MM.1S (cell line): ENCODE measurements at regions not wholly inside any gene's neighbourhood (a gene's known extent, or its start where the extent isn't known, plus 50 kb on each side); places are given as distances from the start of the nearest gene placed in this dataset.

ENCODE experiments used
- DNase-seq: peaks from one replicate; pipeline ENCODE4 v3.0.0-alpha.2; 2015
- H2AFZ ChIP-seq: fragments of 300-600 bp; sonication (generic); 2 replicates; pipeline ENCODE4 v1.6.0; 2016; ENCODE audit warnings: antibody characterized with exemption, low read length
- H3F3A ChIP-seq: fragments of 300-600 bp; sonication (generic); 2 replicates; pipeline ENCODE4 v1.6.1; 2016; ENCODE audit warnings: mild to moderate bottlenecking, antibody characterized with exemption, low read length, moderate library complexity, mixed read lengths; ENCODE audit not compliant: insufficient read depth
- H3K27ac ChIP-seq: fragments of 300-600 bp; sonication (generic); 2 replicates; pipeline ENCODE4 v1.5.1; 2016; ENCODE audit warnings: mild to moderate bottlenecking, low read length
- H3K27me3 ChIP-seq: fragments of 300-600 bp; sonication (generic); replicated peaks from 2 replicates; pipeline ENCODE4 v1.6.0; 2016; ENCODE audit warnings: low read length; ENCODE audit not compliant: insufficient read depth
- H3K36me3 ChIP-seq: fragments of 300-600 bp; sonication (generic); replicated peaks from 2 replicates; pipeline ENCODE4 v1.6.1; 2016; ENCODE audit warnings: mild to moderate bottlenecking, low read length, mixed read lengths; ENCODE audit not compliant: insufficient read depth
- H3K4me1 ChIP-seq: fragments of 300-600 bp; sonication (generic); 2 replicates; pipeline ENCODE4 v1.6.1; 2016; ENCODE audit warnings: low read length, mixed read lengths
- H3K4me2 ChIP-seq: fragments of 300-600 bp; sonication (generic); 2 replicates; pipeline ENCODE4 v1.6.0; 2016; ENCODE audit warnings: low read depth, low read length
- H3K4me3 ChIP-seq: fragments of 300-600 bp; sonication (generic); 2 replicates; pipeline ENCODE4 v1.5.1; 2016; ENCODE audit warnings: low read length, mixed read lengths
- H3K79me2 ChIP-seq: fragments of 300-600 bp; sonication (generic); 2 replicates; pipeline ENCODE4 v1.6.1; 2016; ENCODE audit warnings: mixed run types, low read length, mixed read lengths
- H3K9ac ChIP-seq: fragments of 300-600 bp; sonication (generic); 2 replicates; pipeline ENCODE4 v1.6.1; 2016; ENCODE audit warnings: low read length, mixed read lengths
- H3K9me2 ChIP-seq: fragments of 300-600 bp; sonication (generic); replicated peaks from 2 replicates; pipeline ENCODE4 v1.6.1; 2016; ENCODE audit warnings: mild to moderate bottlenecking, low read length, mixed read lengths; ENCODE audit not compliant: insufficient read depth
- H3K9me3 ChIP-seq: fragments of 300-600 bp; sonication (generic); replicated peaks from 2 replicates; pipeline ENCODE4 v1.6.1; 2016; ENCODE audit warnings: mild to moderate bottlenecking, low read length, mixed read lengths; ENCODE audit not compliant: insufficient read depth
- H4K20me1 ChIP-seq: fragments of 300-600 bp; sonication (generic); 2 replicates; pipeline ENCODE4 v1.6.1; 2016; ENCODE audit warnings: mild to moderate bottlenecking, low read length, moderate library complexity, mixed read lengths; ENCODE audit not compliant: insufficient read depth
- EZH2 ChIP-seq: fragments of 300-600 bp; sonication (generic); optimal IDR thresholded peaks from 2 replicates; pipeline ENCODE3; 2017; ENCODE audit warnings: low read depth, mild to moderate bottlenecking, antibody characterized with exemption, low read length, mixed read lengths
- EZH2phosphoT487 ChIP-seq: fragments of 300-600 bp; sonication (generic); IDR thresholded peaks from 2 replicates; pipeline ENCODE4 v1.6.1; 2018; ENCODE audit warnings: antibody characterized with exemption, low read length
- TF ChIP-seq, protein P1 (sequence below): fragments of 300-600 bp; sonication (generic); IDR thresholded peaks from 2 replicates; pipeline ENCODE4 v1.5.1; 2016; ENCODE audit warnings: antibody characterized with exemption, low read length, mixed read lengths

- no peak overlapping the region for H3K27ac ChIP-seq
- no peaks in the 10 kb centered on the region for H3K79me2 ChIP-seq
- H3K9ac ChIP-seq, result no peak overlapping the region
- no peak overlapping the region for H3K4me3 ChIP-seq
- H3K36me3 ChIP-seq, result no peaks in the 10 kb centered on the region
- H3K4me1 ChIP-seq, result no peaks in the 10 kb centered on the region
- no peak overlapping the region for H3K4me2 ChIP-seq
- no peak overlapping the region for H2AFZ ChIP-seq
- no peaks in the 10 kb centered on the region for H3K9me2 ChIP-seq
- no peaks in the 10 kb centered on the region for H3F3A ChIP-seq
- no peak for DNase-seq
- no peaks in the 10 kb centered on the region for H4K20me1 ChIP-seq
- H3K27me3 ChIP-seq, result no peaks in the 10 kb centered on the region
- TF ChIP-seq EZH2 (no peak), EZH2phosphoT487 (no peak)
- TF ChIP-seq, protein P1, sequence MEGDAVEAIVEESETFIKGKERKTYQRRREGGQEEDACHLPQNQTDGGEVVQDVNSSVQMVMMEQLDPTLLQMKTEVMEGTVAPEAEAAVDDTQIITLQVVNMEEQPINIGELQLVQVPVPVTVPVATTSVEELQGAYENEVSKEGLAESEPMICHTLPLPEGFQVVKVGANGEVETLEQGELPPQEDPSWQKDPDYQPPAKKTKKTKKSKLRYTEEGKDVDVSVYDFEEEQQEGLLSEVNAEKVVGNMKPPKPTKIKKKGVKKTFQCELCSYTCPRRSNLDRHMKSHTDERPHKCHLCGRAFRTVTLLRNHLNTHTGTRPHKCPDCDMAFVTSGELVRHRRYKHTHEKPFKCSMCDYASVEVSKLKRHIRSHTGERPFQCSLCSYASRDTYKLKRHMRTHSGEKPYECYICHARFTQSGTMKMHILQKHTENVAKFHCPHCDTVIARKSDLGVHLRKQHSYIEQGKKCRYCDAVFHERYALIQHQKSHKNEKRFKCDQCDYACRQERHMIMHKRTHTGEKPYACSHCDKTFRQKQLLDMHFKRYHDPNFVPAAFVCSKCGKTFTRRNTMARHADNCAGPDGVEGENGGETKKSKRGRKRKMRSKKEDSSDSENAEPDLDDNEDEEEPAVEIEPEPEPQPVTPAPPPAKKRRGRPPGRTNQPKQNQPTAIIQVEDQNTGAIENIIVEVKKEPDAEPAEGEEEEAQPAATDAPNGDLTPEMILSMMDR, result no peak
- no peaks in the 10 kb centered on the region for H3K9me3 ChIP-seq
Observed at GRCh38 chr3:64890006-64890405, 202.2 kb upstream of the ADAMTS9 start.

GRCh38 chr3:64888840-64889392 lies 201.1 kb upstream of the ADAMTS9 start:
- no peaks in the 10 kb centered on the region for H3K27me3 ChIP-seq
- H3K4me1 ChIP-seq, result no peaks in the 10 kb centered on the region
- H3K36me3 ChIP-seq, result no peaks in the 10 kb centered on the region
- no peak overlapping the region for H3K9ac ChIP-seq
- no peak for TF ChIP-seq EZH2
- no peak overlapping the region for H3K4me3 ChIP-seq
- DNase-seq, result no peak
- H4K20me1 ChIP-seq, result no peaks in the 10 kb centered on the region
- H2AFZ ChIP-seq, result no peak overlapping the region
- no peak overlapping the region for H3K27ac ChIP-seq
- no peak overlapping the region for H3K4me2 ChIP-seq
- no peaks in the 10 kb centered on the region for H3K9me3 ChIP-seq
- no peaks in the 10 kb centered on the region for H3F3A ChIP-seq
- no peaks in the 10 kb centered on the region for H3K79me2 ChIP-seq
- no peaks in the 10 kb centered on the region for H3K9me2 ChIP-seq

DNA sequence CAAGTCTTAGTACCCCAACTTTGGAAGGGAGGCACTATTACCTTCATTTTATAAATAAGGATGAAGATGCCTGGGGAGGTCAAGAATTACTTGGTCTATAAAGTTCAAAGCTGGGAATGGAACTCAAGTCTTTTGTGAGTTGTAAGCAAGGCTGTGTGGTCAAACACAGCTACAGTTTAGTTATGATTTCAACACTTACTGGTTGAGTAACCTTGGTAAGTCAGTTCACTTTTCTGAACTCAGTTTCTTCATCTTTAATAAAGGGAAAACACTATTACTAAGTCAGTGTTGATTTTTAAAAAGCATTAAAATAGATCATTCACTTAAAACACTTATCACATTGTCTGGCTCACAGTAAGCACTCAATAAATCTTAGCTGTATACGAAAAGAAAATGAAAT lies 200.4 kb upstream of the ADAMTS9 start:
- no peaks in the 10 kb centered on the region for H4K20me1 ChIP-seq
- H3K27me3 ChIP-seq, result no peaks in the 10 kb centered on the region
- no peaks in the 10 kb centered on the region for H3K9me3 ChIP-seq
- no peaks in the 10 kb centered on the region for H3K4me1 ChIP-seq
- H2AFZ ChIP-seq, result no peak overlapping the region
- H3K4me2 ChIP-seq, result no peak overlapping the region
- no peaks in the 10 kb centered on the region for H3K36me3 ChIP-seq
- no peak for TF ChIP-seq EZH2phosphoT487
- TF ChIP-seq, protein P1, result no peak
- no peak for TF ChIP-seq EZH2
- H3K9ac ChIP-seq, result no peak overlapping the region
- H3F3A ChIP-seq, result no peaks in the 10 kb centered on the region
- DNase-seq, result no peak
- no peak overlapping the region for H3K4me3 ChIP-seq
- no peaks in the 10 kb centered on the region for H3K9me2 ChIP-seq
- no peak overlapping the region for H3K27ac ChIP-seq
- no peaks in the 10 kb centered on the region for H3K79me2 ChIP-seq

- no peak for TF ChIP-seq EZH2
- TF ChIP-seq, protein P1, result no peak
- no peak for TF ChIP-seq EZH2phosphoT487
- Histone ChIP-seq H3K36me3 (no peaks in the 10 kb centered on the region), H3K79me2 (no peaks in the 10 kb centered on the region), H3K4me2 (no peak overlapping the region), H3K4me1 (no peaks in the 10 kb centered on the region), H3K27ac (no peak overlapping the region), H3K9ac (no peak overlapping the region), H3K27me3 (no peaks in the 10 kb centered on the region), H2AFZ (no peak overlapping the region), H3F3A (no peaks in the 10 kb centered on the region), H3K9me2 (no peaks in the 10 kb centered on the region), H4K20me1 (no peaks in the 10 kb centered on the region), H3K9me3 (no peaks in the 10 kb centered on the region), H3K4me3 (no peak overlapping the region)
- no peak for DNase-seq
Observed at GRCh38 chr3:64885055-64885454, 197.3 kb upstream of the ADAMTS9 start.
